22Rv1 (cell line): ENCODE measurements at regions not wholly inside any gene's neighbourhood (a gene's known extent, or its start where the extent isn't known, plus 50 kb on each side); places are given as distances from the start of the nearest gene placed in this dataset.

ENCODE experiments used
- H3K27ac ChIP-seq: fragments of 450-650 bp; 2 replicates; pipeline ENCODE4 v1.5.1; 2017
- ZFX ChIP-seq: fragments of 450-650 bp; IDR thresholded peaks from 2 replicates; pipeline ENCODE4 v1.6.1; 2017; ENCODE audit warnings: antibody characterized with exemption, borderline replicate concordance
- TF ChIP-seq, protein P1 (sequence below): fragments of 450-650 bp; IDR thresholded peaks from 2 replicates; pipeline ENCODE4 v1.5.1; 2017; ENCODE audit warnings: mild to moderate bottlenecking

- no peak for TF ChIP-seq ZFX
- TF ChIP-seq, protein P1, sequence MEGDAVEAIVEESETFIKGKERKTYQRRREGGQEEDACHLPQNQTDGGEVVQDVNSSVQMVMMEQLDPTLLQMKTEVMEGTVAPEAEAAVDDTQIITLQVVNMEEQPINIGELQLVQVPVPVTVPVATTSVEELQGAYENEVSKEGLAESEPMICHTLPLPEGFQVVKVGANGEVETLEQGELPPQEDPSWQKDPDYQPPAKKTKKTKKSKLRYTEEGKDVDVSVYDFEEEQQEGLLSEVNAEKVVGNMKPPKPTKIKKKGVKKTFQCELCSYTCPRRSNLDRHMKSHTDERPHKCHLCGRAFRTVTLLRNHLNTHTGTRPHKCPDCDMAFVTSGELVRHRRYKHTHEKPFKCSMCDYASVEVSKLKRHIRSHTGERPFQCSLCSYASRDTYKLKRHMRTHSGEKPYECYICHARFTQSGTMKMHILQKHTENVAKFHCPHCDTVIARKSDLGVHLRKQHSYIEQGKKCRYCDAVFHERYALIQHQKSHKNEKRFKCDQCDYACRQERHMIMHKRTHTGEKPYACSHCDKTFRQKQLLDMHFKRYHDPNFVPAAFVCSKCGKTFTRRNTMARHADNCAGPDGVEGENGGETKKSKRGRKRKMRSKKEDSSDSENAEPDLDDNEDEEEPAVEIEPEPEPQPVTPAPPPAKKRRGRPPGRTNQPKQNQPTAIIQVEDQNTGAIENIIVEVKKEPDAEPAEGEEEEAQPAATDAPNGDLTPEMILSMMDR: no peak
- H3K27ac ChIP-seq: no peak overlapping the region
These were observed 436.2 kb upstream of the LARGE1 start for GRCh38 chr22:34356481-34356880.

- TF ChIP-seq ZFX: no peak
- TF ChIP-seq, protein P1: no peak
- H3K27ac ChIP-seq: no peak overlapping the region
These were observed 450.4 kb upstream of the LARGE1 start for GRCh38 chr22:34370711-34371110.

DNA sequence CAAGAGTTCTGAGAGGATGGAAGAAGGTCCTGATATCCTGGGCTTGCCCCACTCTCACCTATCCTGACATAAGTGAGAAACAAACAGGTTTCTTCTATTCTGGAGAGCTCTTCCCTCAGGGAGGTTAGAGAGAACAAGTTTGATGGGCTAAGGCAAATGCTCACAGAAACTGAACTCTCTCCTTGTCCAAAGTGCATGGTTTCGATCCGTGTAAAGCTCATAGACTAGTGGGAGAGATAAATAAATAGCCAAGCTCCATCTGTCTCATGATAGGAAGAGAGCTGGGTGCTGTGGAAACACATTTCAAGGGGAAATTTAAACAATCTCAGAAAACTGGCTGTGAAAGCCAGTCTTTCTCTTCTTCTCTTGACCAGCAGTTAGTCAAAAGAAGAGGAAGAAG lies 459.5 kb upstream of the LARGE1 start:
- no peak overlapping the region for H3K27ac ChIP-seq
- TF ChIP-seq, protein P1: no peak
- TF ChIP-seq ZFX: no peak

DNA sequence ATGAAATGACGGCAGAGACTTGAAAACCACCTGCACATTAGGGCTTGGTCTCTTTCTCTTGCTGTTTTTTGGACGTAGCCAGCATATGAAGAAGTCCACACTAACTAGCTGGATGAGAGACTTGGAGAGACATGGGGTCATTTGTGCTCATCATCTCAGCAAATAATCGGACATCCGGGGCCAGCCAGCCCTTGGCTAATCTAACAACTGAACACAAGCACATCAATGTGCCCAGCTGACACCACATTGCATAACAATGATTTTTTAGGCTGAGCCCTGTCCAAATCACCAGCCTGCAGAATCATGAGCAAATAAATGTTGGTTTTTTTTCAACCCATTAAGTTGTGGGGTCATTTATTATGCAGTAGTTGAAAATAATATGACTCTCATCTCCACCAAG lies 460.3 kb upstream of the LARGE1 start:
- TF ChIP-seq, protein P1: no peak
- TF ChIP-seq ZFX: no peak
- H3K27ac ChIP-seq: no peak overlapping the region

GRCh38 chr22:34390400-34390799 lies 470.1 kb upstream of the LARGE1 start:
- TF ChIP-seq ZFX: no peak
- TF ChIP-seq, protein P1: no peak
- H3K27ac ChIP-seq: no peak overlapping the region

DNA sequence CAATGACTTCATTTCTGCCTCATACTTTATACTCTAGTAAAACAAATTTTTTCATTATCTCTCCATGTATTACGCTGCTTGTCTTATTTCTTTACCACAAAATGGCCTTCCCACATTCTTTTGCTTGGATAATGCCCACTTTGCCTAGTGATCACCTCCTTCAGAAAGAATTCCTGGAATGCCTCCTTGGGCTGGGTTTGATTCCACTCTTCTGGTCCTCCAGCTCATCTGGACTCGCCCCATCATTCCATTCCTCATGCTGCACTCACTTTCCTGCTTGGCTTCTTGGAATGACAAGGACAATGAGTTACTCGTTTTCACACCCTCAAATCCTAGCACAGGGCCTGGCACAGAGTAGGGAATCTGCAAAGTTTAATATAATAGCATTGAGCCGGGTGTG lies 475.1 kb upstream of the LARGE1 start:
- H3K27ac ChIP-seq: no peak overlapping the region
- TF ChIP-seq, protein P1: no peak
- no peak for TF ChIP-seq ZFX

DNA sequence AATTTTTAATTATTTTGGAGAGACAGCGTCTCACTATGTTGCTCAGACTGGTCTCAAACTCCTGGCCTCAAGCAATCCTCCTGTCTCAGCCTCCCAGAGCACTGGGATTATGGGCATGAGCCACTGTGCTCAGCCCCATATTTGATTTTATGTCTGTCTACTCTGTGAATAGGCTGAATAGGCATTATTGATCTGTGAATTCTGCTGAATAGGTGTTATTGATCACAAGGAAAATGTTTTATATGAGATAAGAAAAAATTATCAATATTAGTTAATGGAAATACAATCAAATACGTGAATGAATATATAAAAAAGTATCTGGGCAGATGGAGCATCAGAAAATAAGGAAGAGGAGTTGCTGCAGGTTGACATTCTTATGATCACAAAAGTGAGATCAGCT lies 483.4 kb upstream of the LARGE1 start:
- no peak for TF ChIP-seq ZFX
- TF ChIP-seq, protein P1: no peak
- no peak overlapping the region for H3K27ac ChIP-seq
